ENCODE measurements at regions not wholly inside any gene's neighbourhood (a gene's known extent, or its start where the extent isn't known, plus 50 kb on each side); places are given as distances from the start of the nearest gene placed in this dataset.

GRCh38 chr1:117275055-117275454, 64.3 kb upstream of the VTCN1 start:
- no peak for TF ChIP-seq CEBPB (IDR thresholded peaks at IDR 0.05)
- TF ChIP-seq FOXM1 (IDR thresholded peaks at IDR 0.05; ENCODE audit: borderline replicate concordance, low read depth), result no peak
- no peak for TF ChIP-seq EP300 (IDR thresholded peaks at IDR 0.05; ENCODE audit: borderline replicate concordance)
- TF ChIP-seq, protein P1, sequence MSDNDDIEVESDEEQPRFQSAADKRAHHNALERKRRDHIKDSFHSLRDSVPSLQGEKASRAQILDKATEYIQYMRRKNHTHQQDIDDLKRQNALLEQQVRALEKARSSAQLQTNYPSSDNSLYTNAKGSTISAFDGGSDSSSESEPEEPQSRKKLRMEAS (IDR thresholded peaks at IDR 0.05), result no peak
- no peak for TF ChIP-seq REST (IDR thresholded peaks at IDR 0.05; ENCODE audit: low read depth)
- no peak for TF ChIP-seq ZBTB7A (IDR thresholded peaks at IDR 0.05; ENCODE audit: low read depth)
- TF ChIP-seq YY1 (IDR thresholded peaks at IDR 0.05; ENCODE audit: low read depth), result no peak
- TF ChIP-seq TEAD4 (IDR thresholded peaks at IDR 0.05), result no peak
